HAP-1 (cell line): ENCODE measurements at regions not wholly inside any gene's neighbourhood (a gene's known extent, or its start where the extent isn't known, plus 50 kb on each side); places are given as distances from the start of the nearest gene placed in this dataset.

Source experiments
- DNase-seq, 2 experiments: peaks; one replicate each; pipeline ENCODE4 v3.0.0-alpha.2; 2016 to 2020; ENCODE audit warnings: low spot score in 2 of 2
- H3K27me3 ChIP-seq: fragments of 250-450 bp; sonication (Bioruptor Pico); 2 replicates; pipeline ENCODE4 v1.5.1; 2020; ENCODE audit warnings: low read depth, mild to moderate bottlenecking, moderate library complexity
- H3K36me3 ChIP-seq: fragments of 250-450 bp; sonication (Bioruptor Pico); replicated peaks from 2 replicates; pipeline ENCODE4 v1.5.1; 2020; ENCODE audit warnings: mild to moderate bottlenecking
- H3K4me1 ChIP-seq: fragments of 250-450 bp; sonication (Bioruptor Pico); 2 replicates; pipeline ENCODE4 v1.5.1; 2020; ENCODE audit warnings: mild to moderate bottlenecking
- H3K4me3 ChIP-seq: fragments of 250-450 bp; sonication (Bioruptor Pico); 2 replicates; pipeline ENCODE4 v1.5.1; 2020; ENCODE audit warnings: mild to moderate bottlenecking, moderate library complexity
- H3K9me3 ChIP-seq: fragments of 250-450 bp; sonication (Bioruptor Pico); 2 replicates; pipeline ENCODE4 v1.5.1; 2020; ENCODE audit warnings: mild to moderate bottlenecking, moderate library complexity
- in situ Hi-C: fragments of 300-500 bp; cut with MboI; formaldehyde crosslinking; loops from 3 replicates; pipeline ENCODE4 v1.14.3; 2020; ENCODE audit warnings: low sequenced_read_pairs, inconsistent platforms, mixed read lengths

- no peaks in the 10 kb centered on the region for H3K27me3 ChIP-seq
- no peaks in the 10 kb centered on the region; the same call in 1 of the 2 replicates for H3K9me3 ChIP-seq
- DNase-seq: no peak
- in situ Hi-C loops: no loop called here
- H3K4me3 ChIP-seq: no peak overlapping the region
- H3K36me3 ChIP-seq: no peaks in the 10 kb centered on the region
- H3K4me1 ChIP-seq: no peaks in the 10 kb centered on the region
Measured at GRCh38 chr21:38965241-38965640, 159.5 kb downstream of the ETS2 start.

- H3K36me3 ChIP-seq: no peaks in the 10 kb centered on the region
- H3K4me3 ChIP-seq: no peak overlapping the region
- H3K27me3 ChIP-seq: no peaks in the 10 kb centered on the region
- in situ Hi-C loops: no loop called here
- no peaks in the 10 kb centered on the region; the same call in 1 of the 2 replicates for H3K9me3 ChIP-seq
- no peak for DNase-seq
- H3K4me1 ChIP-seq: no peaks in the 10 kb centered on the region
Measured at GRCh38 chr21:38963006-38963405, 157.3 kb downstream of the ETS2 start.

GRCh38 chr21:38960251-38960650 lies 154.5 kb downstream of the ETS2 start:
- Histone ChIP-seq H3K27me3 (no peaks in the 10 kb centered on the region), H3K4me1 (no peaks in the 10 kb centered on the region), H3K4me3 (no peak overlapping the region), H3K36me3 (no peaks in the 10 kb centered on the region), H3K9me3 (no peaks in the 10 kb centered on the region; the same call in 1 of the 2 replicates)
- in situ Hi-C loops: no loop called here
- DNase-seq: no peak

GRCh38 chr21:38959692-38960061 lies 153.9 kb downstream of the ETS2 start:
- H3K9me3 ChIP-seq: no peaks in the 10 kb centered on the region; the same call in 1 of the 2 replicates
- DNase-seq: no peak
- H3K4me1 ChIP-seq: no peaks in the 10 kb centered on the region
- no peaks in the 10 kb centered on the region for H3K36me3 ChIP-seq
- in situ Hi-C loops: no loop called here
- H3K4me3 ChIP-seq: no peak overlapping the region
- no peaks in the 10 kb centered on the region for H3K27me3 ChIP-seq

- H3K4me1 ChIP-seq: no peaks in the 10 kb centered on the region
- H3K9me3 ChIP-seq: no peaks in the 10 kb centered on the region; the same call in 1 of the 2 replicates
- no peaks in the 10 kb centered on the region for H3K36me3 ChIP-seq
- no peak for DNase-seq
- H3K27me3 ChIP-seq: no peaks in the 10 kb centered on the region
- H3K4me3 ChIP-seq: no peak overlapping the region
- in situ Hi-C loops: no loop called here
Measured at GRCh38 chr21:38958940-38959691, 153.4 kb downstream of the ETS2 start.

- in situ Hi-C loops: no loop called here
- H3K4me1 ChIP-seq: no peaks in the 10 kb centered on the region
- H3K27me3 ChIP-seq: no peaks in the 10 kb centered on the region
- no peak for DNase-seq
- H3K9me3 ChIP-seq: no peaks in the 10 kb centered on the region; the same call in 1 of the 2 replicates
- H3K4me3 ChIP-seq: no peak overlapping the region
- no peaks in the 10 kb centered on the region for H3K36me3 ChIP-seq
Measured at GRCh38 chr21:38958323-38958705, 152.6 kb downstream of the ETS2 start.

- no peak for DNase-seq
- Histone ChIP-seq H3K4me3 (no peak overlapping the region), H3K27me3 (no peaks in the 10 kb centered on the region), H3K9me3 (no peaks in the 10 kb centered on the region; the same call in 1 of the 2 replicates), H3K4me1 (no peaks in the 10 kb centered on the region), H3K36me3 (no peaks in the 10 kb centered on the region)
- in situ Hi-C loops: no loop called here
Measured at GRCh38 chr21:38957575-38958322, 152.0 kb downstream of the ETS2 start.

- Histone ChIP-seq H3K4me1 (no peaks in the 10 kb centered on the region), H3K9me3 (no peaks in the 10 kb centered on the region), H3K36me3 (no peaks in the 10 kb centered on the region), H3K4me3 (no peak overlapping the region), H3K27me3 (no peaks in the 10 kb centered on the region)
- in situ Hi-C loops: no loop called here
- DNase-seq: no peak
Measured at GRCh38 chr21:38956856-38957571, 151.3 kb downstream of the ETS2 start.

GRCh38 chr21:38956521-38956855 lies 150.8 kb downstream of the ETS2 start:
- Histone ChIP-seq H3K4me1 (no peaks in the 10 kb centered on the region), H3K36me3 (no peaks in the 10 kb centered on the region), H3K4me3 (no peak overlapping the region), H3K9me3 (no peaks in the 10 kb centered on the region), H3K27me3 (no peaks in the 10 kb centered on the region)
- DNase-seq: no peak
- in situ Hi-C loops: no loop called here

GRCh38 chr21:38956007-38956406 lies 150.3 kb downstream of the ETS2 start:
- Histone ChIP-seq H3K4me3 (no peak overlapping the region), H3K9me3 (no peaks in the 10 kb centered on the region), H3K36me3 (no peaks in the 10 kb centered on the region), H3K4me1 (no peaks in the 10 kb centered on the region), H3K27me3 (no peaks in the 10 kb centered on the region)
- in situ Hi-C loops: no loop called here
- DNase-seq: no peak

GRCh38 chr21:38955495-38955894 lies 149.8 kb downstream of the ETS2 start:
- DNase-seq: no peak
- H3K4me1 ChIP-seq: no peaks in the 10 kb centered on the region
- no peaks in the 10 kb centered on the region for H3K36me3 ChIP-seq
- in situ Hi-C loops: no loop called here
- no peaks in the 10 kb centered on the region for H3K9me3 ChIP-seq
- H3K4me3 ChIP-seq: no peak overlapping the region
- H3K27me3 ChIP-seq: no peaks in the 10 kb centered on the region

- no peak for DNase-seq
- in situ Hi-C loops: no loop called here
Measured at GRCh38 chr21:38954588-38955004, 148.9 kb downstream of the ETS2 start.

GRCh38 chr21:38953516-38953915 lies 147.8 kb downstream of the ETS2 start:
- no peaks in the 10 kb centered on the region for H3K36me3 ChIP-seq
- no peaks in the 10 kb centered on the region for H3K4me1 ChIP-seq
- in situ Hi-C loops: no loop called here
- no peak overlapping the region for H3K4me3 ChIP-seq
- no peaks in the 10 kb centered on the region for H3K27me3 ChIP-seq
- no peak for DNase-seq
- H3K9me3 ChIP-seq: 0 out of 2 replicates have a peak, but pooled peaks cover 2% of the 10 kb centered on the region

More at GRCh38 chr21:38954588-38955004, 148.9 kb downstream of the ETS2 start:
- Histone ChIP-seq H3K4me1 (no peaks in the 10 kb centered on the region), H3K36me3 (no peaks in the 10 kb centered on the region), H3K4me3 (no peak overlapping the region), H3K27me3 (no peaks in the 10 kb centered on the region), H3K9me3 (0 out of 2 replicates have a peak, but pooled peaks cover under 1% of the 10 kb centered on the region)

GRCh38 chr21:38952890-38953289 lies 147.2 kb downstream of the ETS2 start:
- H3K36me3 ChIP-seq: no peaks in the 10 kb centered on the region
- H3K4me1 ChIP-seq: no peaks in the 10 kb centered on the region
- H3K9me3 ChIP-seq: 0 out of 2 replicates have a peak, but pooled peaks cover 2% of the 10 kb centered on the region
- H3K4me3 ChIP-seq: no peak overlapping the region
- no peak for DNase-seq
- no peaks in the 10 kb centered on the region for H3K27me3 ChIP-seq
- in situ Hi-C loops: no loop called here
